Superior temporal gyrus (tissue), 1 donor: ENCODE measurements at regions not wholly inside any gene's neighbourhood (a gene's known extent, or its start where the extent isn't known, plus 50 kb on each side); places are given as distances from the start of the nearest gene placed in this dataset.

Experiments used
- DNase-seq: peaks from one replicate; pipeline ENCODE4 v3.0.0-alpha.2; 2016; ENCODE audit errors: extremely low spot score

DNA sequence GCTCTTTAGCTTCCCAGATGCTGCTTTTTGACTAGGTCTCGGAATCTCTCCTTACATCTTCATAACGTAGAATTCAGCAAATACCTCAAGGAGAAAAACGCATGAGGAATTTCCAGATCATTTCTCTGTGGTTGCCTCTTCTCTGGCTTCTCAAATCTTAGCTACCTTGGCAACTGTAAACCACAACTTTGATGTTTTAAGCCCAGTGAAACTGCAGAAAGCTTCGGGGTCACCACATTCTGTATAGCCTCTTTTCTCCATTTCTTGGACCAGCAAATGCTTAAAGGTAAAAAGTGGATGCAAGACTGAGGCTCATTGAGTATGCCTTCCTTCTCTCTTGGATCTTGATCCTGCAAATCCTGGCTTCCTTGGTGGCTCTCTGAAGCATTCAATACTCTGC lies 125.5 kb upstream of the FBXL4 start:
- DNase-seq: no peak

DNA sequence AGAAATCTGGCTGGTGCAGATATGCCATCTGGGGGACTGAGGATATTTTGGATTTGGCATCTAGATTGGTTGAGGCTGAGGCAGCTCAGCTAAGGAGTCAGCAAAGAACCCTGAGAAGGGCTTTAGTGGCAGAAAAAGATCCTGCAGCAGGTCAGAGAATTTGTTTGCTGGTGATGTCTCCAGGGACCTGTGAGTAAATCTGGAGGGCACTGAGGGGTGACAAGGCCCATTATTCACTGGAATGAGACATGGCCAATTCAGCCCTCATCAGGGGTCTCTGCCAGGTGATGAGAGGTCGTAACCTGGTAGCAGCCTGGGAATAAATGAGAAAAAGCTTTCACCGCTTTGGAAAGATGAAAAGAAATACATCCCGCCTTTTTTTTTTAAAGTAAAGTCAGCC lies 118.3 kb upstream of the FBXL4 start:
- no peak for DNase-seq

- no peak for DNase-seq
These were observed 117.1 kb upstream of the FBXL4 start for GRCh38 chr6:99064834-99065233.

DNA sequence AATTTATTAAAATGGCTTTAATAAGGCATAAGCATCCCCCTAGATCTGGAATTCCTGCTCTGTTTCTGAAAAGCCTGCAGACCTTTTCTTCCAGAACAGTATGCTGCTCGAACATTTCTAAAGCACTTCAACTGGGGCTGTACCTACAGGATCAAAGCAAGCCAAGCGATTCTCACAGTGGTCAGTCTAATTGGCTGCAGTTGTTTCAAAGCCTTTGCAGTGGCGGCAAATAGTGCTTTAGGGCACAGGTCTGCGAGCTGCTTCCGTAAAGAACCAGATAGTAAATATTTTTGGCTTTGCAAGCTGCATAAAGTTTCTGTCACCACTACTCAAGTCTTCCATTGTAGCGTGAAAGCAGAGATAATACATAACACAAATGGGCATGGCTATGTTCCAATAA lies 88.9 kb upstream of the FBXL4 start:
- no peak for DNase-seq

GRCh38 chr6:99032396-99032795 lies 84.7 kb upstream of the FBXL4 start:
- no peak for DNase-seq

DNA sequence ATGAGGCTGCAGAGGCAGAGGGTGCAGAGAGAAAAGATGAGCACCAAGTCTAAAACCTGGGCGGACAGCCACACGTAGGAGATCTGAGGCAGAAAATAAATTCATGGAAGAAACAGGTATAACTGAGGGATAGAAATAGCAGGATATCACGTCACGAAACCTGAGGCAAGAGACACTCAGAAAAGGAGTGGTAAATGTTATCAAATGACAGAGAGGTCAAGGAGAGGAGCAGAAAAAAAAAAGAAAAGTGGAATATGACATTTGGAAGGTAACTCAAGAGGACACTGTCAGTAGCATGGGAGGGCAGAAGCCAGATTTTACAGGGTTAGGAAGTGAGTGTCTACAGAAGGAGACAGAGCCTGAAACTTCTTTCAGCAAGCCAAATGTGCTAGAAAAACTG lies 84.2 kb upstream of the FBXL4 start:
- no peak for DNase-seq

- DNase-seq: no peak
These were observed 83.2 kb upstream of the FBXL4 start for GRCh38 chr6:99030915-99031314.

- no peak for DNase-seq
These were observed 78.4 kb upstream of the FBXL4 start for GRCh38 chr6:99026135-99026534.

DNA sequence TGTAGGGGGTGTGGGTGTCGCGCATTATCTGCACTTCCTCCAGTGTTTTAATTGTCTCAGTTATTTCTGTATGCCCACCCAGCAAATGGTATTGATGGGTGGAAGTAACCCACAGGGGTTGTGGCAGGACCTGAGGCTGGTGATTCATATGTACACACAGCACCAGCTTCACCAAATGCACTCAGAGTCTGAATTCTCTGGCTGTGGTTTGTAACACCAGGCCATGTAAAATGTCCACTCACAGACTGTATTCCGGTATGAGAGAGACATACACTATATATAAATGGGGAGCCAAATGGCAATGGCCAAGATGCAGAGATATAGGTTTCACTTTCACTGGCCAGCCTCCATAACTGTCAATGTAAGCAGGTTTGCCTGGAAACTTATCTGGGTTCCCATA lies 76.3 kb upstream of the FBXL4 start:
- no peak for DNase-seq

DNA sequence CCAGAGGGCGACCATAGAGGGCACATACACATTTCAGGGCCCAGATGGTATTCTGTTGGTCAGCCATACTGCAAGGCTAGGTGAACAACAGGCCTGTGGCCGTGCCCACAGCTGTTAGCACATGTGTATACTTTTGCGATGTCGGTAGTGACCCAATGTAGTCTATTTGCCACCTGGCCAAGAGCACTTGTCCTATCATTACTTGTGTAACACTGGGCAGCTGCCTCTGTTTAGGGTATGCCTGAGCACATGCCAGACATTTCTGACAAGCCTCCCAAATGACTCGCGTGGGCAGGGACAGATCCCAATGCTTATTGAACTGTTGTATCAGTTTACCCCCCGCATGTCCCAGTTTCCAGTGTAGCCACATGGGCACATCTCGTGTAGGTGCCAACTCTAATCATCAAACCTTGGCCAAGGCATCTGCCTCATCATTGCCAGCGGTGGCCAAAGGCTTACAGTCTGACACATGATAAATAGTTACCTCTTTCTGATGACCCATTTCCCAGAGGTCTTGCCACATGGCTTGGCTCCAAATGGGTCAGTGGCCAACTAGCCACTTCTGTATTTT lies 74.4 kb upstream of the FBXL4 start:
- DNase-seq: no peak

- DNase-seq: no peak
These were observed 71.6 kb upstream of the FBXL4 start for GRCh38 chr6:99019381-99019780.

DNA sequence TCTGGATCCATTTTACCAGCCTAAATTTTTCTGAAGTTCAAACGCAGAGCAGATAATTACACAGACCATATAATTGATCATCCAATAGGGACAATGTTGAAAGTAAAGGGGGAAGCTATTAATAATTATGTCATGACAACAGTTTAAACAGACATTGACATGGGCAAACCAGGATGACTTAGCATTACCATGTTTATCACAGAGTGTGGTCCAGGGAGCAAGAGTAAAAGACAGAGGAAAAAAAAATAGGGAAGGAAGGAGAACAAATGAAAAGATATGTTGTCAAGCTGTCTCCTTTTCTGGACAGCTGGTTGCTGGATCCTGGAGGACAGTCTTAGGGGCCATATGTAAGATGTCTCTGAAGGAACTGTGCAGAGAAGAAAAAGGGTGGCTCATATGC lies 69.4 kb upstream of the FBXL4 start:
- DNase-seq: no peak

DNA sequence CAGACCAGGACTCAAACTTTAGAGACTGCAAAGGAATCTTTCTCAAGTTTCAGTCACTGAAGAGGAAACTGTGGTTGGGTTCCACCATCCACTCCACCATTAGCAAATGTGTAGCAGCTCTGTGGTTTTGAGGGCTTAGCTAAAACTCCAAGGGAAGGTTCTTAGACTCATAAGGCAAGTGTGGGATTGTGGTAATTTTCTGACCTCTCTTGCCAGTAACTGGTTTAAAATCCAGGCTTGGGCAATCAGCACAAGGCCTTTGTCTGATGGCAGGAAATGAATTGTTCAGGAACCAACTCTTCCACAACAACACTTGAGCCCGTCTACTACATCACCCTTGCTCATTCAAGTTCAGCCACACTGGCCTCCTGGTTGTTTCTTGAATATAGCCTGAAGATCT lies 68.6 kb upstream of the FBXL4 start:
- no peak for DNase-seq

- DNase-seq: no peak
These were observed 66.3 kb upstream of the FBXL4 start for GRCh38 chr6:99014061-99014460.

GRCh38 chr6:99013661-99014060 lies 65.9 kb upstream of the FBXL4 start:
- no peak for DNase-seq

GRCh38 chr6:99013145-99013544 lies 65.4 kb upstream of the FBXL4 start:
- no peak for DNase-seq

DNA sequence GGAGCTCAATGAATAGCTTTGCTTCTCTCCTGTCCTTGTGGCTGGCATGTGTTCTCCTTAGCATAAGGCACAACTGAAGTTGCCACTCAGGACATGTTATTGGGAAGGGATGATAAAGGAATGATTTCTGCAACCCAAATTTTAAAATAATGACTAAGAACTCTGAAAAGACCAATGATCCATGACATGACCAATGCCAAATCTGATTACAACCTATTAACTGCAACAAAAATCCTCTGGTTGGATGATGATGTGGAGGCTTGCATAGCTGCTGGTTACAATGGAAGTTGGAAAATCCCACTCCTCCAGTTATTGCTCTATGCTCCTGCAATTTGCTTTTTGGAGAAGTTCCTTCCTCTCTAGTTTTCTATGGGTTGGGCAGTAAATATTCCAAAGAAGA lies 63.4 kb upstream of the FBXL4 start:
- DNase-seq: no peak

DNA sequence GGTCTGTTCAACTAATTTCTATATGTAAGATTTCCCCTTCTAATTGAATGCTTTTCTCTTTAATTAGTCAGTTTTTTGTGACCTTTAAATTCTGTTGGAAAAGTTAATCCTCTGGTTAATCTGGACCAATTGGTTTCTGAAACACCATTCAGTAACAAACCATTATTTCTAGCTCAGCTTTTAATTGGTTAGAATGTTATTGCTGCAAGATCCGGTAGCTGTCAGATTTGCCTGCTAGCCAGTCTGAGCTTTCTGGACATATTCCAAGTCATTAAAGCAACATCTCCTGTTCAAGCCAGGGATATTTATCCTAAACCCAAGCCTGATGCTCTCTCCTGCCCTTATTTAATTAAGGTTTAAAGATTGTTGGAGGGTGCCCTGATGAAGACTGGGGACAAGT lies 55.1 kb upstream of the FBXL4 start:
- no peak for DNase-seq

- no peak for DNase-seq
These were observed 50.4 kb upstream of the FBXL4 start for GRCh38 chr6:98998103-98998502.
